ENCODE measurements at regions not wholly inside any gene's neighbourhood (a gene's known extent, or its start where the extent isn't known, plus 50 kb on each side); places are given as distances from the start of the nearest gene placed in this dataset.

- TF ChIP-seq POLR2AphosphoS5 (IDR thresholded peaks at IDR 0.05; ENCODE audit: borderline replicate concordance, low read depth, low read length) = no peak
- TF ChIP-seq FOXP2 (optimal IDR thresholded peaks at IDR 0.05; ENCODE audit: control extremely low read depth, extremely low read length, insufficient read depth) = no peak
- TF ChIP-seq EZH2 (IDR thresholded peaks at IDR 0.05) = no peak
- Histone ChIP-seq H3K27ac (no peak overlapping the region), H3K4me3 (no peak overlapping the region), H3K36me3 (ENCODE audit: insufficient read depth, low read length) (no peaks in the 10 kb centered on the region), H3K9me3 (ENCODE audit: low read depth, low read length) (no peaks in the 10 kb centered on the region), H3K9ac (ENCODE audit: insufficient read length) (no peak overlapping the region)
- DNase-seq (ENCODE audit: low read depth, low spot score) = no peak
These were observed 319.5 kb upstream of the DIO3 start for GRCh38 chr14:101241807-101242278.

- H3K9me3 ChIP-seq (ENCODE audit: low read depth, low read length) = no peaks in the 10 kb centered on the region
- no peak overlapping the region for H3K9ac ChIP-seq (ENCODE audit: insufficient read length)
- no peak overlapping the region for H3K27ac ChIP-seq
- no peak for TF ChIP-seq FOXP2 (optimal IDR thresholded peaks at IDR 0.05; ENCODE audit: control extremely low read depth, extremely low read length, insufficient read depth)
- TF ChIP-seq EZH2 (IDR thresholded peaks at IDR 0.05) = no peak
- H3K4me3 ChIP-seq = no peak overlapping the region
- DNase-seq (ENCODE audit: low read depth, low spot score) = no peak
- H3K36me3 ChIP-seq (ENCODE audit: insufficient read depth, low read length) = no peaks in the 10 kb centered on the region
These were observed 318.6 kb upstream of the DIO3 start for GRCh38 chr14:101242442-101243385.

GRCh38 chr14:101243587-101244338, 317.5 kb upstream of the DIO3 start:
- H3K9me3 ChIP-seq (ENCODE audit: low read depth, low read length) = no peaks in the 10 kb centered on the region
- H3K9ac ChIP-seq (ENCODE audit: insufficient read length) = no peak overlapping the region
- DNase-seq (ENCODE audit: low read depth, low spot score) = no peak
- H3K4me3 ChIP-seq = no peak overlapping the region
- no peak overlapping the region for H3K27ac ChIP-seq
- TF ChIP-seq EZH2 (IDR thresholded peaks at IDR 0.05) (no peak), POLR2AphosphoS5 (IDR thresholded peaks at IDR 0.05; ENCODE audit: borderline replicate concordance, low read depth, low read length) (no peak), FOXP2 (optimal IDR thresholded peaks at IDR 0.05; ENCODE audit: control extremely low read depth, extremely low read length, insufficient read depth) (no peak)
- no peaks in the 10 kb centered on the region for H3K36me3 ChIP-seq (ENCODE audit: insufficient read depth, low read length)

- Histone ChIP-seq H3K27ac (no peak overlapping the region), H3K36me3 (ENCODE audit: insufficient read depth, low read length) (no peaks in the 10 kb centered on the region)
These were observed 314.1 kb upstream of the DIO3 start for GRCh38 chr14:101246894-101247841.

GRCh38 chr14:101247842-101248725, 313.2 kb upstream of the DIO3 start:
- no peak overlapping the region for H3K4me3 ChIP-seq
- H3K27ac ChIP-seq = no peak overlapping the region
- no peak for DNase-seq (ENCODE audit: low read depth, low spot score)
- no peak overlapping the region for H3K9ac ChIP-seq (ENCODE audit: insufficient read length)
- H3K9me3 ChIP-seq (ENCODE audit: low read depth, low read length) = no peaks in the 10 kb centered on the region
- no peaks in the 10 kb centered on the region for H3K36me3 ChIP-seq (ENCODE audit: insufficient read depth, low read length)
- TF ChIP-seq EZH2 (IDR thresholded peaks at IDR 0.05) = no peak
- TF ChIP-seq FOXP2 (optimal IDR thresholded peaks at IDR 0.05; ENCODE audit: control extremely low read depth, extremely low read length, insufficient read depth) = no peak
- no peak for TF ChIP-seq POLR2AphosphoS5 (IDR thresholded peaks at IDR 0.05; ENCODE audit: borderline replicate concordance, low read depth, low read length)

More at GRCh38 chr14:101246894-101247841, 314.1 kb upstream of the DIO3 start:
- Histone ChIP-seq H3K9me3 (ENCODE audit: low read depth, low read length) (no peaks in the 10 kb centered on the region), H3K9ac (ENCODE audit: insufficient read length) (no peak overlapping the region), H3K4me3 (no peak overlapping the region)
- no peak for DNase-seq (ENCODE audit: low read depth, low spot score)
- TF ChIP-seq EZH2 (IDR thresholded peaks at IDR 0.05) = no peak
- no peak for TF ChIP-seq FOXP2 (optimal IDR thresholded peaks at IDR 0.05; ENCODE audit: control extremely low read depth, extremely low read length, insufficient read depth)
- TF ChIP-seq POLR2AphosphoS5 (IDR thresholded peaks at IDR 0.05; ENCODE audit: borderline replicate concordance, low read depth, low read length) = no peak

GRCh38 chr14:101248840-101249675, 312.2 kb upstream of the DIO3 start:
- no peaks in the 10 kb centered on the region for H3K36me3 ChIP-seq (ENCODE audit: insufficient read depth, low read length)

More at GRCh38 chr14:101248840-101249675, 312.2 kb upstream of the DIO3 start:
- no peak for DNase-seq (ENCODE audit: low read depth, low spot score)
- Histone ChIP-seq H3K9ac (ENCODE audit: insufficient read length) (no peak overlapping the region), H3K4me3 (no peak overlapping the region), H3K27ac (no peak overlapping the region), H3K9me3 (ENCODE audit: low read depth, low read length) (no peaks in the 10 kb centered on the region)
- TF ChIP-seq POLR2AphosphoS5 (IDR thresholded peaks at IDR 0.05; ENCODE audit: borderline replicate concordance, low read depth, low read length) (no peak), EZH2 (IDR thresholded peaks at IDR 0.05) (no peak), FOXP2 (optimal IDR thresholded peaks at IDR 0.05; ENCODE audit: control extremely low read depth, extremely low read length, insufficient read depth) (no peak)

All from SK-N-MC (cell line).